Mesodermal cell (in vitro differentiated cells): ENCODE measurements at regions not wholly inside any gene's neighbourhood (a gene's known extent, or its start where the extent isn't known, plus 50 kb on each side); places are given as distances from the start of the nearest gene placed in this dataset.

Experiments
- H3K27ac ChIP-seq: 2 replicates; pipeline ENCODE4 v1.7.0; 2013; ENCODE audit warnings: mild to moderate bottlenecking, low read depth, low read length, moderate library complexity; ENCODE audit not compliant: severe bottlenecking
- H3K36me3 ChIP-seq: 2 replicates; pipeline ENCODE4 v1.7.1; 2013; ENCODE audit warnings: mild to moderate bottlenecking, low read length, moderate library complexity; ENCODE audit not compliant: control insufficient read depth, insufficient read depth
- H3K4me1 ChIP-seq: one replicate; pipeline ENCODE4 v1.7.1; 2013; ENCODE audit warnings: mild to moderate bottlenecking, low read length; ENCODE audit not compliant: insufficient read depth, control insufficient read depth, poor library complexity, severe bottlenecking
- H3K4me3 ChIP-seq: 2 replicates; pipeline ENCODE4 v1.7.0; 2013; ENCODE audit warnings: low read length, control low read depth, mild to moderate bottlenecking; ENCODE audit not compliant: insufficient read depth, poor library complexity, severe bottlenecking; ENCODE audit errors: extremely low read depth
- H3K9me3 ChIP-seq: 2 replicates; pipeline ENCODE4 v1.7.1; 2013; ENCODE audit warnings: mild to moderate bottlenecking, low read length, moderate library complexity; ENCODE audit not compliant: control insufficient read depth
- WGBS, 2 experiments: methylation state at CpG; one replicate each; pipeline ENCODE4 v1.1.5; 2013; ENCODE audit warnings: missing lambda C conversion rate in 2 of 2; ENCODE audit not compliant: insufficient coverage in 2 of 2; 5-methylcytosine and 5-hydroxymethylcytosine counted together

GRCh38 chr12:13801543-13801942, 179.9 kb downstream of the GRIN2B start:
- 80 to 85% methylated on average over 2 to 3 of the region's 3 CpGs for WGBS, 2 experiments
- no peaks in the 10 kb centered on the region for H3K4me1 ChIP-seq

GRCh38 chr12:13799574-13799973, 181.8 kb downstream of the GRIN2B start:
- no peaks in the 10 kb centered on the region for H3K4me1 ChIP-seq
- H3K4me3 ChIP-seq: no peak overlapping the region
- no peaks in the 10 kb centered on the region for H3K9me3 ChIP-seq
- no peak overlapping the region for H3K27ac ChIP-seq
- 39 to 44% methylated on average over 1 to 2 of the region's 3 CpGs for WGBS, 2 experiments
- no peaks in the 10 kb centered on the region for H3K36me3 ChIP-seq

More at GRCh38 chr12:13801543-13801942, 179.9 kb downstream of the GRIN2B start:
- H3K9me3 ChIP-seq: no peaks in the 10 kb centered on the region
- no peaks in the 10 kb centered on the region for H3K36me3 ChIP-seq
- no peak overlapping the region for H3K27ac ChIP-seq
- no peak overlapping the region for H3K4me3 ChIP-seq

DNA sequence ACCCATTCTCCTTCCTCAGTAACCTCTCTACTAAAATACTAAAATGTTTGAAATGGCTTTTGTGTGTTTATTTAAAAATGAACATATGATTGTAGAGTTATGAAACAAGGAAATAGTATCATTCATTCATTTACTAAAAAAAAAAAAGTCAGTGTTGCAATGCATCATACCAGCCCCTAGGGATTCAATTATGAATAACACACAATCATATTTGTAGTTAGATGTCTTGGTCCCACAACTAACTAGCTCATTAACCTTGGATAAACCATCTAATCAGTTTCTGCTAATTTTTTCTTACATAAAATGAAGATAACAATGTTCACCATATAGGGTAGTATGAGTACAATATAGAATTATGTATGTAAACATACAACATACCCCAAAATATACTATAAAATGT, 183.2 kb downstream of the GRIN2B start:
- no peaks in the 10 kb centered on the region for H3K4me1 ChIP-seq
- H3K9me3 ChIP-seq: no peaks in the 10 kb centered on the region

DNA sequence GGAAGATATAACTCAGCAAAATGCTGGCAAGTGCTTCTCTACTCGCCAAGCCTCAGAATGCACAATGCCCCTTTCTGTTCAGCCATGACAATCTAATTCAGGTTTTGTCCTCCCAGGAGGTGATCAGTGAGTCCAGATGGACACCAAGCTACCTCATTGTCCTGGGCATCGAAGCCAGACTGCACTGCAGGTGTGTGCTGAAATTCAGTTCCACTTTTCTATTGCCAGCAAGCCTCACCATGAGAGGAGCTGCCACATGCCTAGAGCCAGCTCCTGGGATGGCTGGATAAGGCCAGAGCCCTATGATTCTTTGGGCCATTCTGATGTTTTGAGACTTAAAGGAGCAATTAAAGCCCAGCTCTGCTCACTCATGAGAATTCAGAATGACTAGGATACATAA, 186.7 kb downstream of the GRIN2B start:
- Histone ChIP-seq H3K4me3 (no peak overlapping the region), H3K4me1 (no peaks in the 10 kb centered on the region), H3K27ac (no peak overlapping the region), H3K36me3 (no peaks in the 10 kb centered on the region), H3K9me3 (no peaks in the 10 kb centered on the region)
- 81 to 83% methylated on average over 2 of the region's 2 CpGs for WGBS, 2 experiments

More for the DNA sequence above, 183.2 kb downstream of the GRIN2B start:
- Histone ChIP-seq H3K4me3 (no peak overlapping the region), H3K36me3 (no peaks in the 10 kb centered on the region), H3K27ac (no peak overlapping the region)

DNA sequence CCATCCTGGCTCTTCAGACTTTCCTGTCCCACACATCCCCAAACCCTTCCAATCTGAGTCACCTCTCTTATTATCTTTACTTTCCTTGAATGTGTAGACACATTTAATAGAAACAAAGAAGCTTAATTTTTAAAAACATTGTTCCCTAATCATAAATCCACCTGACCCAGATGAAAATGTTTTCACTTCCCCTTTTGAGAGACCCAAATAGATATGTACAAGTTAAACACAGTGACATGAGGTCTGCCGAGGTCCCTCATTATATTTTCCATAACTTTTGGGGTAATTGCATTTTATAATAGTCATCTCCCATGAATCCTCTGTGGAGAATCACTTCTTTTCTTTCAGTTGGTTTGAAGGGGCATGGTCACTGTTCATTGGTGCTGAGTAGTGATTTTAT, 191.1 kb downstream of the GRIN2B start:
- no CpG with 5 or more reads among the region's 1 CpG for WGBS, 2 experiments

GRCh38 chr12:13788626-13789025, 192.8 kb downstream of the GRIN2B start:
- 94 to 95% methylated on average over 3 to 4 of the region's 5 CpGs for WGBS, 2 experiments
- H3K4me3 ChIP-seq: no peak overlapping the region
- no peaks in the 10 kb centered on the region for H3K9me3 ChIP-seq
- no peak overlapping the region for H3K27ac ChIP-seq
- H3K4me1 ChIP-seq: no peaks in the 10 kb centered on the region
- no peaks in the 10 kb centered on the region for H3K36me3 ChIP-seq

More for the DNA sequence above, 191.1 kb downstream of the GRIN2B start:
- no peaks in the 10 kb centered on the region for H3K9me3 ChIP-seq
- H3K36me3 ChIP-seq: no peaks in the 10 kb centered on the region
- H3K4me1 ChIP-seq: no peaks in the 10 kb centered on the region
- H3K27ac ChIP-seq: no peak overlapping the region
- H3K4me3 ChIP-seq: no peak overlapping the region

- Histone ChIP-seq H3K4me3 (no peak overlapping the region), H3K27ac (no peak overlapping the region), H3K36me3 (no peaks in the 10 kb centered on the region), H3K9me3 (no peaks in the 10 kb centered on the region), H3K4me1 (no peaks in the 10 kb centered on the region)
- WGBS, 2 experiments: 54 to 67% methylated on average over 2 to 3 of the region's 5 CpGs
These were observed 194.8 kb downstream of the GRIN2B start for GRCh38 chr12:13786646-13787045.

DNA sequence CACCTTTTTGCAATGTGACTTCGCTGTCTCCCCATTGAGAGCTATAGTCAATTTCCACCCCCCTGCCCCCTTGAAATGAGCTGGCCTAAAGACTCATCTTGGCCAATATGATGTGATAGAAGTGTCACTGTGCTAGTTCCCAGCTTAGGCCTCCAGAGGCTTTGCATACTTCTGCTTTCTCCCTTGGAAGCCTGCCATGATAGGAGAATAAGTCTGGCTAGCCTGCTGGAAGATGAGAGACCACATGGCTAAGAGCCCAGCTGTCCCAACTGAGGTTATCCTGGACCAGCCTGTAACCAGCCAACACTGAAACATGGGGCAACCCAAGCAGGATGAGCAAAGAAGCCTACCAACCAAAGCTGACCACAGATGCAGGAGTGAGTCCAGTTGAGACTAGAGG, 196.9 kb downstream of the GRIN2B start:
- Histone ChIP-seq H3K4me1 (no peaks in the 10 kb centered on the region), H3K36me3 (no peaks in the 10 kb centered on the region), H3K4me3 (no peak overlapping the region), H3K9me3 (no peaks in the 10 kb centered on the region), H3K27ac (no peak overlapping the region)
- 100% methylated on average over 1 of the region's 1 CpG; no CpG with 5 or more reads in 1 of the 2 experiments for WGBS, 2 experiments

GRCh38 chr12:13780453-13780852, 200.9 kb downstream of the GRIN2B start:
- 75% methylated on average over 1 of the region's 2 CpGs; no CpG with 5 or more reads in 1 of the 2 experiments for WGBS, 2 experiments
- no peaks in the 10 kb centered on the region for H3K36me3 ChIP-seq
- no peak overlapping the region for H3K27ac ChIP-seq
- H3K4me3 ChIP-seq: no peak overlapping the region
- no peaks in the 10 kb centered on the region for H3K9me3 ChIP-seq
- no peaks in the 10 kb centered on the region for H3K4me1 ChIP-seq

DNA sequence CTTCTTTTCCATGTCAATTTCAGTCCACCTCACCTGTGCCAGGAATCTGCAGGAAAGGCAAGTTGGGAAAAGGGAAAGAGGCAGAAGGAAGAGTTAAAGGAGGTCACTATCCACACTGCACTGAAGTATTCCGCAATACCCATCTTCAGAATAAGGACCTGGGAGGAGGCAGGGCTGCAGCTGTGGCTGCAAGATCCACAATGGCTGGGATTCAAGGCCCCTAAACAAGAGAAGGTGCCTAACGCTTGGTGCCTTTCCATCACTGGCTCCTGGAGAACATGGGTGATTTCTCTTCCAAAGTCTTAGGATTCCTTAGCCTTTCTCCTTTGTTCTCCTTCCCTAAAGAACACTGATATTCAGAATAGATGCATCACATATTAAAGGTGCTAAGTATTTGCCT, 204.0 kb downstream of the GRIN2B start:
- Histone ChIP-seq H3K4me1 (no peaks in the 10 kb centered on the region), H3K27ac (no peak overlapping the region), H3K4me3 (no peak overlapping the region), H3K36me3 (no peaks in the 10 kb centered on the region), H3K9me3 (no peaks in the 10 kb centered on the region)
- WGBS, 2 experiments: 67 to 100% methylated on average over 1 of the region's 2 CpGs

DNA sequence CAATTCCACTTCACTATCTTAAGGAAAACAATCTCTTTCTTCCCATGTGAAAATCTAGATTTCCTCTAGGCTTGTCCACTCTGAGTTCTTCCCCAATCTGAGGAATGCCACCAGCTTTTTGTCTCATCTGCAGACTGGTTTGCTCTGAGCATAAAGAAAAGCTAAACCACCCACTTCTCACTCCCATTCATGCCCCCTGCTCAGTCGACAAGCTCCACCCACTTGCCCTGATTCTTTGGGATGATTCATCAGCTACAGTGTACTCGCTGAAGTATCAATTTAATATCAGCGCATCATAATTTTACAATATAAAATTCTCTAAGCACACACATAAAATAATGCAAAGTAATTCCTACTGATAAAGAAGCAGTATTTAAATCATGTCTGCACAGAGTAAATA, 209.1 kb downstream of the GRIN2B start:
- Histone ChIP-seq H3K27ac (no peak overlapping the region), H3K36me3 (no peaks in the 10 kb centered on the region), H3K4me1 (no peaks in the 10 kb centered on the region), H3K9me3 (no peaks in the 10 kb centered on the region), H3K4me3 (no peak overlapping the region)
- 29 to 68% methylated on average over 1 to 2 of the region's 3 CpGs for WGBS, 2 experiments
